ENCODE measurements at regions not wholly inside any gene's neighbourhood (a gene's known extent, or its start where the extent isn't known, plus 50 kb on each side); places are given as distances from the start of the nearest gene placed in this dataset.

DNA sequence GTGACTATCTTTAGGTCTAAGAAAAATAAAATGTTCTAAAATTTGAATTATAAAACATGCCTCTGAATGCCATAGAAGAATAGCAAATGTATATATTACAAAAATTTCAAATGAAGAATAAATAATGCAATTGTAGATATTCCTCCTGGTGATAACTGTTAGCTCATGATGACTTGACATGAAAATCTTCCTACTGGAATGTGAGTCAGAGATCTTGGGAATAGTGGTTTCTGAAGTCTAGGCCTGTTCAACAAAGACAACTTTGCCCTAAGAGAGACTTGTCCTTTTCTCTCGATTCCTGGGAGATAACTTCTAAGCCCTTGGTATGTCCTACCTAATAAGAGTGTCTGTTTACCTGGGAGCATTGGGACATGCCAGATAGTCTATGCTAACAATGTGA, 746.3 kb upstream of the RIOK2 start:
- no peak overlapping the region for H3K14ac ChIP-seq (ENCODE audit: insufficient read length)
- no peak overlapping the region for H3K9ac ChIP-seq (replicated peaks in 1 of 4; ENCODE audit: extremely low read depth in 1 of 4, low read depth in 3 of 4, low read length in 3 of 4)
- H2BK20ac ChIP-seq (ENCODE audit: low read length) = no peak overlapping the region
- no peak overlapping the region for H2BK5ac ChIP-seq (ENCODE audit: low read depth, low read length)
- H2AK5ac ChIP-seq (ENCODE audit: low read depth, low read length) = no peak overlapping the region
- H3K27ac ChIP-seq (ENCODE audit: low read depth, low read length) = no peak overlapping the region
- H3K23ac ChIP-seq (ENCODE audit: insufficient read length) = no peak overlapping the region
- no peaks in the 10 kb centered on the region for H3K23me2 ChIP-seq (ENCODE audit: low read depth, low read length)
- H3K18ac ChIP-seq (ENCODE audit: extremely low read depth, low read length) = no peak overlapping the region
- CTCF ChIA-PET (ENCODE audit: partially characterized antibody) = interaction anchor here (0.7 kb wide), 1 partner anchor 119 kb away, joined by 3 read pairs; no protein-coding TSS in a partner anchor
- FAIRE-seq = no peak
- H3K4me3 ChIP-seq (ENCODE audit: extremely low read depth in 1 of 4, insufficient read depth in 2 of 4, low read depth in 3 of 4, low read length in 4 of 4) = no peak overlapping the region
- no peak overlapping the region for H4K8ac ChIP-seq (ENCODE audit: extremely low read depth, insufficient read depth, low read length)
- no peak for DNase-seq (ENCODE audit: low read depth in 1 of 2, low spot score in 2 of 2)
- TF ChIP-seq NRF1 (IDR thresholded peaks at IDR 0.05; ENCODE audit: low read depth, low read length) (no peak), BCL11A (IDR thresholded peaks at IDR 0.05; ENCODE audit: low read depth in 2 of 2, low read length in 2 of 2) (no peak), SP4 (IDR thresholded peaks at IDR 0.05; ENCODE audit: low read length) (no peak), KDM4A (IDR thresholded peaks at IDR 0.05; ENCODE audit: low read depth, low read length, severe bottlenecking) (no peak), HDAC2 (IDR thresholded peaks at IDR 0.05; ENCODE audit: borderline replicate concordance in 1 of 2, low read depth in 2 of 2, low read length in 2 of 2) (no peak)
- no peak overlapping the region for H3K56ac ChIP-seq (replicated peaks; ENCODE audit: insufficient read length, low read depth, low read length)
- POLR2A ChIA-PET (ENCODE audit: partially characterized antibody) = no interaction called here
- H3K27me3 ChIP-seq (replicated peaks in 1 of 4; ENCODE audit: control insufficient read depth in 3 of 4, extremely low read depth in 1 of 4, insufficient read depth in 3 of 4, low read length in 3 of 4) = no peaks in the 10 kb centered on the region
- H2BK120ac ChIP-seq (replicated peaks; ENCODE audit: low read depth, low read length) = no peak overlapping the region
- H3K36me3 ChIP-seq (ENCODE audit: control insufficient read depth in 2 of 4, insufficient read depth in 4 of 4, low read length in 3 of 4) = no peaks in the 10 kb centered on the region
- H3K79me1 ChIP-seq (ENCODE audit: low read depth, low read length) = no peaks in the 10 kb centered on the region
- H2BK12ac ChIP-seq (ENCODE audit: low read depth, low read length) = no peak overlapping the region
- H4K5ac ChIP-seq (ENCODE audit: insufficient read length, low read depth, low read length) = no peak overlapping the region
- H3K4ac ChIP-seq (replicated peaks; ENCODE audit: insufficient read length, low read depth, low read length) = no peak overlapping the region
- H3K79me2 ChIP-seq (ENCODE audit: control insufficient read depth in 1 of 2, insufficient read depth in 2 of 2, low read length in 2 of 2) = no peaks in the 10 kb centered on the region
- 93% methylated on average over 1 of the region's 1 CpG; no CpG with 5 or more reads in 1 of the 2 experiments for WGBS, 2 experiments (ENCODE audit: extremely low coverage in 1 of 2, insufficient coverage in 1 of 2, insufficient read length in 1 of 2, insufficient replicate concordance in 2 of 2, low coverage in 1 of 2, low lambda C conversion rate in 2 of 2, missing lambda C conversion rate in 1 of 2)
- no peak overlapping the region for H3K4me2 ChIP-seq (ENCODE audit: insufficient read depth in 1 of 2, low read depth in 2 of 2, low read length in 2 of 2)
- H2AFZ ChIP-seq (ENCODE audit: low read length) = no peak overlapping the region
- H3K9me3 ChIP-seq (ENCODE audit: insufficient read depth in 2 of 2, low read depth in 1 of 2, low read length in 1 of 2) = no peaks in the 10 kb centered on the region
- no peaks in the 10 kb centered on the region for H3K4me1 ChIP-seq (replicated peaks in 1 of 4; ENCODE audit: control insufficient read depth in 3 of 4, insufficient read depth in 4 of 4, low read length in 3 of 4)
- no peak overlapping the region for H4K91ac ChIP-seq (replicated peaks; ENCODE audit: insufficient read length, low read length)
- H2BK15ac ChIP-seq (ENCODE audit: low read length) = no peak overlapping the region
- H4K20me1 ChIP-seq (replicated peaks in 1 of 2; ENCODE audit: control insufficient read depth in 1 of 2, insufficient read depth in 2 of 2, low read length in 2 of 2) = no peaks in the 10 kb centered on the region

Measured in H1 (cell line).